A549 (cell line): ENCODE measurements at regions not wholly inside any gene's neighbourhood (a gene's known extent, or its start where the extent isn't known, plus 50 kb on each side); places are given as distances from the start of the nearest gene placed in this dataset.

ENCODE experiments used
- CHD4 ChIP-seq: fragments of 200-600 bp; sonication (generic); IDR thresholded peaks from 2 replicates; pipeline ENCODE4 v1.6.1; 2016; ENCODE audit warnings: antibody characterized with exemption, mild to moderate bottlenecking, borderline replicate concordance
- CTCF ChIP-seq: fragments of >200 bp; sonication (Bioruptor Twin); formaldehyde crosslinking; IDR thresholded peaks from 3 replicates; pipeline ENCODE4 v1.5.1; 2016
- EHMT2 ChIP-seq: fragments of 200-600 bp; sonication (generic); IDR thresholded peaks from 2 replicates; pipeline ENCODE4 v1.6.1; 2016; ENCODE audit warnings: antibody characterized with exemption, low read depth, mild to moderate bottlenecking, moderate library complexity
- GATA3 ChIP-seq: IDR thresholded peaks from 2 replicates; pipeline ENCODE4 v1.6.1; 2012; ENCODE audit warnings: borderline replicate concordance
- HMGXB4 ChIP-seq: fragments of 250-450 bp; sonication (Bioruptor Pico); IDR thresholded peaks from 2 replicates; pipeline ENCODE4 v1.5.0; 2021; ENCODE audit warnings: mild to moderate bottlenecking, moderate library complexity, borderline replicate concordance
- JUN ChIP-seq, 2 experiments: fragments of >200 bp; sonication (Bioruptor Twin); formaldehyde crosslinking; IDR thresholded peaks; 2 replicates in 1 of 2; 3 replicates in 1 of 2; pipeline ENCODE4 v1.6.1; 2016 to 2017
- KDM5A ChIP-seq: fragments of 200-600 bp; sonication (generic); IDR thresholded peaks from 2 replicates; pipeline ENCODE4 v1.6.1; 2016; ENCODE audit warnings: antibody characterized with exemption, mild to moderate bottlenecking
- MAZ ChIP-seq: fragments of 150-350 bp; IDR thresholded peaks from 2 replicates; pipeline ENCODE4 v1.6.1; 2014; ENCODE audit warnings: antibody characterized with exemption, low read depth, low read length, borderline replicate concordance
- NFE2L2 ChIP-seq: fragments of 150-350 bp; conservative IDR thresholded peaks from 2 replicates; pipeline ENCODE4 v1.6.1; 2014; ENCODE audit warnings: low read length
- POLR2A ChIP-seq: IDR thresholded peaks from 2 replicates; pipeline ENCODE4 v1.6.1; 2012; ENCODE audit warnings: mild to moderate bottlenecking, low read length
- RCOR1 ChIP-seq: fragments of 150-350 bp; IDR thresholded peaks from 2 replicates; pipeline ENCODE4 v1.6.1; 2014; ENCODE audit warnings: antibody characterized with exemption, low read length, low read depth
- REST ChIP-seq: fragments of 200-600 bp; sonication (generic); IDR thresholded peaks from 2 replicates; pipeline ENCODE4 v1.6.1; 2016; ENCODE audit warnings: antibody characterized with exemption, mild to moderate bottlenecking, moderate library complexity
- RFX5 ChIP-seq: fragments of 450-650 bp; IDR thresholded peaks from 2 replicates; pipeline ENCODE4 v1.7.1; 2014; ENCODE audit warnings: antibody characterized with exemption, mild to moderate bottlenecking, moderate library complexity

GRCh38 chr2:149735237-149735958 is 147.8 kb upstream of the MMADHC start:
- TF ChIP-seq CTCF (no peak), POLR2A (no peak), NFE2L2 (no peak), REST (no peak), GATA3 (no peak), KDM5A (no peak), JUN (IDR thresholded peaks at IDR 0.05) (no peak), CHD4 (no peak), RFX5 (no peak), MAZ (no peak), EHMT2 (no peak), HMGXB4 (CRISPR knock-in tag) (no peak), RCOR1 (no peak)
